ENCODE measurements at regions not wholly inside any gene's neighbourhood (a gene's known extent, or its start where the extent isn't known, plus 50 kb on each side); places are given as distances from the start of the nearest gene placed in this dataset.

- H3K9me3 ChIP-seq = no peaks in the 10 kb centered on the region
- H3K27ac ChIP-seq = no peak overlapping the region
- no peak overlapping the region for H3K4me3 ChIP-seq (ENCODE audit: low read depth in 1 of 2, low read length in 1 of 2)
- no peaks in the 10 kb centered on the region for H3K4me1 ChIP-seq (ENCODE audit: control insufficient read depth in 1 of 2, insufficient read depth in 1 of 2, low read depth in 1 of 2, low read length in 1 of 2)
- TF ChIP-seq CTCF (IDR thresholded peaks at IDR 0.05) = no peak
- H3K27me3 ChIP-seq = no peaks in the 10 kb centered on the region
- H3K36me3 ChIP-seq = no peaks in the 10 kb centered on the region
Measured at GRCh38 chr4:170674176-170674575, 584.4 kb upstream of the AADAT start.

GRCh38 chr4:170672381-170672965 lies 582.7 kb upstream of the AADAT start:
- Histone ChIP-seq H3K9me3 (no peaks in the 10 kb centered on the region), H3K27ac (no peak overlapping the region), H3K27me3 (no peaks in the 10 kb centered on the region), H3K36me3 (no peaks in the 10 kb centered on the region), H3K4me3 (ENCODE audit: low read depth in 1 of 2, low read length in 1 of 2) (no peak overlapping the region), H3K4me1 (ENCODE audit: control insufficient read depth in 1 of 2, insufficient read depth in 1 of 2, low read depth in 1 of 2, low read length in 1 of 2) (no peaks in the 10 kb centered on the region)
- no peak for TF ChIP-seq CTCF (IDR thresholded peaks at IDR 0.05)

GRCh38 chr4:170671171-170671570 lies 581.4 kb upstream of the AADAT start:
- Histone ChIP-seq H3K36me3 (no peaks in the 10 kb centered on the region), H3K27me3 (no peaks in the 10 kb centered on the region), H3K4me1 (ENCODE audit: control insufficient read depth in 1 of 2, insufficient read depth in 1 of 2, low read depth in 1 of 2, low read length in 1 of 2) (no peaks in the 10 kb centered on the region), H3K27ac (no peak overlapping the region), H3K9me3 (no peaks in the 10 kb centered on the region), H3K4me3 (ENCODE audit: low read depth in 1 of 2, low read length in 1 of 2) (no peak overlapping the region)
- TF ChIP-seq CTCF (IDR thresholded peaks at IDR 0.05) = no peak

- H3K4me3 ChIP-seq (ENCODE audit: low read depth in 1 of 2, low read length in 1 of 2) = no peak overlapping the region
- H3K36me3 ChIP-seq = no peaks in the 10 kb centered on the region
- no peak for TF ChIP-seq CTCF (IDR thresholded peaks at IDR 0.05)
- no peaks in the 10 kb centered on the region for H3K27me3 ChIP-seq
- H3K4me1 ChIP-seq (ENCODE audit: control insufficient read depth in 1 of 2, insufficient read depth in 1 of 2, low read depth in 1 of 2, low read length in 1 of 2) = no peaks in the 10 kb centered on the region
- H3K9me3 ChIP-seq = no peaks in the 10 kb centered on the region
- no peak overlapping the region for H3K27ac ChIP-seq
Measured at GRCh38 chr4:170667814-170668213, 578.1 kb upstream of the AADAT start.

GRCh38 chr4:170666909-170667308 lies 577.2 kb upstream of the AADAT start:
- Histone ChIP-seq H3K27ac (no peak overlapping the region), H3K9me3 (no peaks in the 10 kb centered on the region), H3K4me1 (ENCODE audit: control insufficient read depth in 1 of 2, insufficient read depth in 1 of 2, low read depth in 1 of 2, low read length in 1 of 2) (no peaks in the 10 kb centered on the region), H3K27me3 (no peaks in the 10 kb centered on the region), H3K36me3 (no peaks in the 10 kb centered on the region), H3K4me3 (ENCODE audit: low read depth in 1 of 2, low read length in 1 of 2) (no peak overlapping the region)
- TF ChIP-seq CTCF (IDR thresholded peaks at IDR 0.05) = no peak

- no peaks in the 10 kb centered on the region for H3K4me1 ChIP-seq (ENCODE audit: control insufficient read depth in 1 of 2, insufficient read depth in 1 of 2, low read depth in 1 of 2, low read length in 1 of 2)
- H3K4me3 ChIP-seq (ENCODE audit: low read depth in 1 of 2, low read length in 1 of 2) = no peak overlapping the region
- H3K9me3 ChIP-seq = no peaks in the 10 kb centered on the region
- no peak for TF ChIP-seq CTCF (IDR thresholded peaks at IDR 0.05)
- H3K27ac ChIP-seq = no peak overlapping the region
- no peaks in the 10 kb centered on the region for H3K36me3 ChIP-seq
- H3K27me3 ChIP-seq = no peaks in the 10 kb centered on the region
Measured at GRCh38 chr4:170662250-170662649, 572.5 kb upstream of the AADAT start.
